ENCODE measurements at regions not wholly inside any gene's neighbourhood (a gene's known extent, or its start where the extent isn't known, plus 50 kb on each side); places are given as distances from the start of the nearest gene placed in this dataset.

- no peak for DNase-seq (ENCODE audit: low read depth)
- no peak for TF ChIP-seq CTCF (IDR thresholded peaks at IDR 0.05; ENCODE audit: control insufficient read depth, insufficient read depth, low read depth, low read length, missing control alignments)
- no peak overlapping the region for H3K4me3 ChIP-seq (ENCODE audit: control insufficient read depth, low read depth, low read length)
Measured at GRCh38 chr1:222924136-222924706, 109.4 kb downstream of the DISP1 start.

- DNase-seq (ENCODE audit: low read depth): no peak
Measured at GRCh38 chr1:222926566-222926965, 111.7 kb downstream of the DISP1 start.

GRCh38 chr1:222927031-222927430 is 112.2 kb downstream of the DISP1 start:
- no peak for TF ChIP-seq CTCF (IDR thresholded peaks at IDR 0.05; ENCODE audit: control insufficient read depth, insufficient read depth, low read depth, low read length, missing control alignments)
- no peak for DNase-seq (ENCODE audit: low read depth)

More at GRCh38 chr1:222926566-222926965, 111.7 kb downstream of the DISP1 start:
- no peak overlapping the region for H3K4me3 ChIP-seq (ENCODE audit: control insufficient read depth, low read depth, low read length)
- no peak for TF ChIP-seq CTCF (IDR thresholded peaks at IDR 0.05; ENCODE audit: control insufficient read depth, insufficient read depth, low read depth, low read length, missing control alignments)

GRCh38 chr1:222928212-222928611 is 113.4 kb downstream of the DISP1 start:
- no peak for DNase-seq (ENCODE audit: low read depth)
- TF ChIP-seq CTCF (IDR thresholded peaks at IDR 0.05; ENCODE audit: control insufficient read depth, insufficient read depth, low read depth, low read length, missing control alignments): no peak
- no peak overlapping the region for H3K4me3 ChIP-seq (ENCODE audit: control insufficient read depth, low read depth, low read length)

More at GRCh38 chr1:222927031-222927430, 112.2 kb downstream of the DISP1 start:
- no peak overlapping the region for H3K4me3 ChIP-seq (ENCODE audit: control insufficient read depth, low read depth, low read length)

GRCh38 chr1:222930070-222930469 is 115.2 kb downstream of the DISP1 start:
- H3K4me3 ChIP-seq (ENCODE audit: control insufficient read depth, low read depth, low read length): no peak overlapping the region
- no peak for TF ChIP-seq CTCF (IDR thresholded peaks at IDR 0.05; ENCODE audit: control insufficient read depth, insufficient read depth, low read depth, low read length, missing control alignments)
- no peak for DNase-seq (ENCODE audit: low read depth)

GRCh38 chr1:222931023-222931422 is 116.2 kb downstream of the DISP1 start:
- TF ChIP-seq CTCF (IDR thresholded peaks at IDR 0.05; ENCODE audit: control insufficient read depth, insufficient read depth, low read depth, low read length, missing control alignments): no peak
- no peak for DNase-seq (ENCODE audit: low read depth)
- no peak overlapping the region for H3K4me3 ChIP-seq (ENCODE audit: control insufficient read depth, low read depth, low read length)
